ENCODE measurements at regions not wholly inside any gene's neighbourhood (a gene's known extent, or its start where the extent isn't known, plus 50 kb on each side); places are given as distances from the start of the nearest gene placed in this dataset.

- H3K4me3 ChIP-seq, result no peak overlapping the region
- no peaks in the 10 kb centered on the region for H3K36me3 ChIP-seq (ENCODE audit: low read depth)
- no peaks in the 10 kb centered on the region for H3F3A ChIP-seq (ENCODE audit: insufficient read depth, low read depth)
- H3K79me2 ChIP-seq (ENCODE audit: low read depth), result no peaks in the 10 kb centered on the region
- H3K4me1 ChIP-seq (replicated peaks; ENCODE audit: insufficient read depth), result no peaks in the 10 kb centered on the region
- no peak for TF ChIP-seq CTCF (conservative IDR thresholded peaks at IDR 0.05)
- TF ChIP-seq EZH2 (IDR thresholded peaks at IDR 0.05; ENCODE audit: low read depth), result no peak
- intact Hi-C loops (cut with micrococcal nuclease; ENCODE audit: unreplicated experiment), result no loop called here
- POLR2A ChIA-PET (ENCODE audit: unreplicated experiment), result no interaction called here
- BruUV-seq (replicated peaks), result no TSS peak
- DNase-seq, result no peak
- peaks cover 37% of the 10 kb centered on the region for H3K27me3 ChIP-seq (ENCODE audit: insufficient read depth, low read depth)
- no peaks in the 10 kb centered on the region for H3K9me2 ChIP-seq (ENCODE audit: insufficient read depth)
- H3K9me3 ChIP-seq (ENCODE audit: insufficient read depth, low read depth), result no peaks in the 10 kb centered on the region
- no peak overlapping the region for H2AFZ ChIP-seq
- no peak overlapping the region for H3K27ac ChIP-seq
- H4K20me1 ChIP-seq (ENCODE audit: insufficient read depth), result no peaks in the 10 kb centered on the region
- no peak overlapping the region for H3K4me2 ChIP-seq
- CTCF ChIA-PET, result no interaction called here
Measured at GRCh38 chr19:28537896-28538295, 675.1 kb downstream of the UQCRFS1 start.

GRCh38 chr19:28537079-28537478, 675.9 kb downstream of the UQCRFS1 start:
- intact Hi-C loops (cut with micrococcal nuclease; ENCODE audit: unreplicated experiment), result no loop called here
- H4K20me1 ChIP-seq (ENCODE audit: insufficient read depth), result no peaks in the 10 kb centered on the region
- no peak for DNase-seq
- CTCF ChIA-PET, result no interaction called here
- peaks cover 28% of the 10 kb centered on the region; the same call in 1 of the 2 replicates for H3K27me3 ChIP-seq (ENCODE audit: insufficient read depth, low read depth)
- H3K4me1 ChIP-seq (replicated peaks; ENCODE audit: insufficient read depth), result no peaks in the 10 kb centered on the region
- no TSS peak for BruUV-seq (replicated peaks)
- H3K9me2 ChIP-seq (ENCODE audit: insufficient read depth), result no peaks in the 10 kb centered on the region
- TF ChIP-seq CTCF (conservative IDR thresholded peaks at IDR 0.05) (no peak), EZH2 (IDR thresholded peaks at IDR 0.05; ENCODE audit: low read depth) (no peak)
- H3K4me2 ChIP-seq, result no peak overlapping the region
- no peaks in the 10 kb centered on the region for H3K9me3 ChIP-seq (ENCODE audit: insufficient read depth, low read depth)
- H3K79me2 ChIP-seq (ENCODE audit: low read depth), result no peaks in the 10 kb centered on the region
- no peaks in the 10 kb centered on the region for H3K36me3 ChIP-seq (ENCODE audit: low read depth)
- POLR2A ChIA-PET (ENCODE audit: unreplicated experiment), result no interaction called here
- no peak overlapping the region for H3K4me3 ChIP-seq
- H3K27ac ChIP-seq, result no peak overlapping the region
- H3F3A ChIP-seq (ENCODE audit: insufficient read depth, low read depth), result no peaks in the 10 kb centered on the region
- H2AFZ ChIP-seq, result no peak overlapping the region

GRCh38 chr19:28535352-28535775, 677.6 kb downstream of the UQCRFS1 start:
- intact Hi-C loops (cut with micrococcal nuclease; ENCODE audit: unreplicated experiment), result no loop called here
- Histone ChIP-seq H4K20me1 (ENCODE audit: insufficient read depth) (no peaks in the 10 kb centered on the region), H2AFZ (no peak overlapping the region)

More at GRCh38 chr19:28535352-28535775, 677.6 kb downstream of the UQCRFS1 start:
- no TSS peak for BruUV-seq (replicated peaks)
- Histone ChIP-seq H3K4me2 (no peak overlapping the region), H3K36me3 (ENCODE audit: low read depth) (no peaks in the 10 kb centered on the region), H3K4me1 (replicated peaks; ENCODE audit: insufficient read depth) (no peaks in the 10 kb centered on the region), H3K9me3 (ENCODE audit: insufficient read depth, low read depth) (no peaks in the 10 kb centered on the region), H3K9me2 (ENCODE audit: insufficient read depth) (no peaks in the 10 kb centered on the region), H3F3A (ENCODE audit: insufficient read depth, low read depth) (no peaks in the 10 kb centered on the region), H3K27me3 (ENCODE audit: insufficient read depth, low read depth) (0 out of 2 replicates have a peak, but pooled peaks cover 12% of the 10 kb centered on the region), H3K4me3 (no peak overlapping the region), H3K27ac (no peak overlapping the region), H3K79me2 (ENCODE audit: low read depth) (no peaks in the 10 kb centered on the region)
- no peak for DNase-seq
- ChIA-PET CTCF (no interaction called here), POLR2A (ENCODE audit: unreplicated experiment) (no interaction called here)
- no peak for TF ChIP-seq EZH2 (IDR thresholded peaks at IDR 0.05; ENCODE audit: low read depth)
- no peak for TF ChIP-seq CTCF (conservative IDR thresholded peaks at IDR 0.05)

All from PC-9 (cell line).